Loucy (cell line): ENCODE measurements at regions not wholly inside any gene's neighbourhood (a gene's known extent, or its start where the extent isn't known, plus 50 kb on each side); places are given as distances from the start of the nearest gene placed in this dataset.

Experiments
- CTCF ChIP-seq: fragments of 200-600 bp; sonication (generic); conservative IDR thresholded peaks from 2 replicates; pipeline ENCODE4 v1.5.1; 2014; ENCODE audit warnings: mild to moderate bottlenecking, antibody characterized with exemption, low read length
- EZH2phosphoT487 ChIP-seq: fragments of 200-600 bp; IDR thresholded peaks from 2 replicates; pipeline ENCODE4 v1.6.1; 2018; ENCODE audit warnings: antibody characterized with exemption, mild to moderate bottlenecking, moderate library complexity, borderline replicate concordance

GRCh38 chr18:77970814-77971213 lies 721.2 kb downstream of the GALR1 start:
- no peak for TF ChIP-seq EZH2phosphoT487
- no peak for TF ChIP-seq CTCF
